ENCODE measurements at regions not wholly inside any gene's neighbourhood (a gene's known extent, or its start where the extent isn't known, plus 50 kb on each side); places are given as distances from the start of the nearest gene placed in this dataset.
"Not testable (repeated sequence)": the region's sequence is repeated elsewhere in the genome, so short reads cannot be mapped to it uniquely, and the experiment has no call there.

- no peaks in the 10 kb centered on the region for H3K4me1 Mint-ChIP-seq
- 69% methylated on average over 1 of the region's 2 CpGs for WGBS (ENCODE audit: insufficient coverage)
These were observed 180.8 kb upstream of the NUDT12 start for GRCh38 chr5:103743421-103743820.

GRCh38 chr5:103741984-103742383 lies 179.4 kb upstream of the NUDT12 start:
- no peaks in the 10 kb centered on the region for H3K4me1 Mint-ChIP-seq
- ATAC-seq (no peak), DNase-seq (no peak)
- Histone ChIP-seq H3K27me3 (ENCODE audit: control insufficient read depth, insufficient read depth, low read length) (no peaks in the 10 kb centered on the region), H3K4me1 (ENCODE audit: control insufficient read depth, insufficient read depth, low read length) (no peaks in the 10 kb centered on the region), H3K9me3 (ENCODE audit: control insufficient read depth, insufficient read depth, low read length) (no peaks in the 10 kb centered on the region), H3K4me3 (ENCODE audit: low read length) (no peak overlapping the region), H3K36me3 (ENCODE audit: control insufficient read depth, insufficient read depth, low read length) (no peaks in the 10 kb centered on the region), H3K27ac (ENCODE audit: low read length) (no peak overlapping the region)
- peaks cover 2 to 3% of the 10 kb centered on the region in 2 donors for H3K9me3 Mint-ChIP-seq
- H3K36me3 Mint-ChIP-seq, result no peaks in the 10 kb centered on the region
- no peak for TF ChIP-seq CTCF (IDR thresholded peaks at IDR 0.05)
- no peak overlapping the region for H3K27ac Mint-ChIP-seq
- intact Hi-C loops (cut with micrococcal nuclease), result no loop called here
- no peaks in the 10 kb centered on the region for H3K27me3 Mint-ChIP-seq (ENCODE audit: low read depth in 2 of 2)
- no peak overlapping the region for H3K4me3 Mint-ChIP-seq
- 81% methylated on average over 1 of the region's 1 CpG for WGBS (ENCODE audit: insufficient coverage)

More at GRCh38 chr5:103743421-103743820, 180.8 kb upstream of the NUDT12 start:
- Mint-ChIP-seq H3K4me3 (no peak overlapping the region), H3K9me3 (peaks cover 2 to 12% of the 10 kb centered on the region in 2 donors), H3K27me3 (ENCODE audit: low read depth in 2 of 2) (no peaks in the 10 kb centered on the region), H3K27ac (no peak overlapping the region), H3K36me3 (no peaks in the 10 kb centered on the region)
- no peak for TF ChIP-seq CTCF (IDR thresholded peaks at IDR 0.05)
- no peaks in the 10 kb centered on the region for H3K9me3 ChIP-seq (ENCODE audit: control insufficient read depth, insufficient read depth, low read length)
- no peaks in the 10 kb centered on the region for H3K4me1 ChIP-seq (ENCODE audit: control insufficient read depth, insufficient read depth, low read length)
- no peak overlapping the region for H3K4me3 ChIP-seq (ENCODE audit: low read length)
- ATAC-seq (no peak), DNase-seq (no peak)
- no peaks in the 10 kb centered on the region for H3K36me3 ChIP-seq (ENCODE audit: control insufficient read depth, insufficient read depth, low read length)
- no peak overlapping the region for H3K27ac ChIP-seq (ENCODE audit: low read length)
- H3K27me3 ChIP-seq (ENCODE audit: control insufficient read depth, insufficient read depth, low read length), result no peaks in the 10 kb centered on the region
- intact Hi-C loops (cut with micrococcal nuclease), result no loop called here

GRCh38 chr5:103736343-103736742 lies 173.8 kb upstream of the NUDT12 start:
- H3K9me3 ChIP-seq (ENCODE audit: control insufficient read depth, insufficient read depth, low read length); ATAC-seq; H3K36me3 ChIP-seq (ENCODE audit: control insufficient read depth, insufficient read depth, low read length); intact Hi-C loops (cut with micrococcal nuclease); H3K27ac Mint-ChIP-seq; H3K4me1 ChIP-seq (ENCODE audit: control insufficient read depth, insufficient read depth, low read length); H3K27me3 ChIP-seq (ENCODE audit: control insufficient read depth, insufficient read depth, low read length); H3K4me3 Mint-ChIP-seq; H3K27me3 Mint-ChIP-seq (ENCODE audit: low read depth in 2 of 2); DNase-seq; H3K27ac ChIP-seq (ENCODE audit: low read length); H3K4me3 ChIP-seq (ENCODE audit: low read length); H3K4me1 Mint-ChIP-seq; H3K36me3 Mint-ChIP-seq: not testable (repeated sequence)
- 91% methylated on average over 7 of the region's 8 CpGs for WGBS (ENCODE audit: insufficient coverage)
- H3K9me3 Mint-ChIP-seq, result peaks cover 10 to 13% of the 10 kb centered on the region in 2 donors

- no peak for ATAC-seq
- H3K4me1 ChIP-seq (ENCODE audit: control insufficient read depth, insufficient read depth, low read length), result no peaks in the 10 kb centered on the region
- Mint-ChIP-seq H3K27me3 (ENCODE audit: low read depth in 2 of 2) (no peaks in the 10 kb centered on the region), H3K27ac (no peak overlapping the region), H3K4me1 (no peaks in the 10 kb centered on the region), H3K4me3 (no peak overlapping the region), H3K9me3 (peaks cover 10 to 20% of the 10 kb centered on the region in 2 donors), H3K36me3 (no peaks in the 10 kb centered on the region)
- no peak overlapping the region for H3K27ac ChIP-seq (ENCODE audit: low read length)
- no peak overlapping the region for H3K4me3 ChIP-seq (ENCODE audit: low read length)
- DNase-seq, result no peak
- TF ChIP-seq CTCF (IDR thresholded peaks at IDR 0.05), result no peak
- no peaks in the 10 kb centered on the region for H3K36me3 ChIP-seq (ENCODE audit: control insufficient read depth, insufficient read depth, low read length)
- H3K27me3 ChIP-seq (ENCODE audit: control insufficient read depth, insufficient read depth, low read length), result no peaks in the 10 kb centered on the region
- intact Hi-C loops (cut with micrococcal nuclease), result no loop called here
- H3K9me3 ChIP-seq (ENCODE audit: control insufficient read depth, insufficient read depth, low read length), result peaks cover 13% of the 10 kb centered on the region
These were observed 161.7 kb upstream of the NUDT12 start for GRCh38 chr5:103724271-103724670.

Data from natural killer cell (primary cell).